Keratinocyte (primary cell): ENCODE measurements at regions not wholly inside any gene's neighbourhood (a gene's known extent, or its start where the extent isn't known, plus 50 kb on each side); places are given as distances from the start of the nearest gene placed in this dataset.

ENCODE experiments used
- CTCF ChIP-seq, 3 experiments: IDR thresholded peaks in 1 of 3; conservative IDR thresholded peaks in 1 of 3; optimal IDR thresholded peaks in 1 of 3; 2 replicates in 2 of 3; 3 replicates in 1 of 3; pipeline versions ENCODE3 to v1.5.1; 2011; ENCODE audit warnings: low read length in 3 of 3, mild to moderate bottlenecking in 3 of 3, moderate library complexity in 2 of 3, control low read depth in 1 of 3, inconsistent platforms in 1 of 3; ENCODE audit not compliant: insufficient read depth in 2 of 3; ENCODE audit errors: extremely low read depth in 1 of 3
- EZH2 ChIP-seq: IDR thresholded peaks from one replicate; pipeline ENCODE4 v1.6.1; 2012; ENCODE audit warnings: inconsistent platforms, mild to moderate bottlenecking, low read length, moderate library complexity

- TF ChIP-seq EZH2 (no peak), CTCF (optimal IDR thresholded peaks at IDR 0.05 in 1 of 3, IDR thresholded peaks at IDR 0.05 in 1 of 3, conservative IDR thresholded peaks at IDR 0.05 in 1 of 3; ENCODE audit: extremely low read depth in 1 of 3, insufficient read depth in 2 of 3, low read length in 3 of 3) (no peak)
Observed at GRCh38 chr2:151085181-151085611, 176.5 kb downstream of the RBM43 start.
